Uterus (tissue), 2 donors: ENCODE measurements at regions not wholly inside any gene's neighbourhood (a gene's known extent, or its start where the extent isn't known, plus 50 kb on each side); places are given as distances from the start of the nearest gene placed in this dataset.

Experiments
- POLR2A ChIP-seq, 2 donors: fragments of 450-650 bp; IDR thresholded peaks; one replicate each; pipeline ENCODE4 v1.6.1; 2016; ENCODE audit warnings: antibody characterized with exemption in 2 of 2, mild to moderate bottlenecking in 1 of 2, moderate library complexity in 1 of 2
- TF ChIP-seq, protein P1 (sequence below), 4 experiments: fragments of 200-600 bp in 2 of 4; fragments of 450-650 bp in 2 of 4; sonication (generic) in 2 of 4; IDR thresholded peaks; one replicate each; pipeline ENCODE4 v1.5.1; 2016 to 2019; ENCODE audit warnings: antibody characterized with exemption in 4 of 4, mild to moderate bottlenecking in 2 of 4, moderate library complexity in 1 of 4

- TF ChIP-seq POLR2A (IDR thresholded peaks at IDR 0.05) = no peak
- TF ChIP-seq, protein P1, sequence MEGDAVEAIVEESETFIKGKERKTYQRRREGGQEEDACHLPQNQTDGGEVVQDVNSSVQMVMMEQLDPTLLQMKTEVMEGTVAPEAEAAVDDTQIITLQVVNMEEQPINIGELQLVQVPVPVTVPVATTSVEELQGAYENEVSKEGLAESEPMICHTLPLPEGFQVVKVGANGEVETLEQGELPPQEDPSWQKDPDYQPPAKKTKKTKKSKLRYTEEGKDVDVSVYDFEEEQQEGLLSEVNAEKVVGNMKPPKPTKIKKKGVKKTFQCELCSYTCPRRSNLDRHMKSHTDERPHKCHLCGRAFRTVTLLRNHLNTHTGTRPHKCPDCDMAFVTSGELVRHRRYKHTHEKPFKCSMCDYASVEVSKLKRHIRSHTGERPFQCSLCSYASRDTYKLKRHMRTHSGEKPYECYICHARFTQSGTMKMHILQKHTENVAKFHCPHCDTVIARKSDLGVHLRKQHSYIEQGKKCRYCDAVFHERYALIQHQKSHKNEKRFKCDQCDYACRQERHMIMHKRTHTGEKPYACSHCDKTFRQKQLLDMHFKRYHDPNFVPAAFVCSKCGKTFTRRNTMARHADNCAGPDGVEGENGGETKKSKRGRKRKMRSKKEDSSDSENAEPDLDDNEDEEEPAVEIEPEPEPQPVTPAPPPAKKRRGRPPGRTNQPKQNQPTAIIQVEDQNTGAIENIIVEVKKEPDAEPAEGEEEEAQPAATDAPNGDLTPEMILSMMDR (IDR thresholded peaks at IDR 0.05) = no peak
Observed at GRCh38 chr14:31933716-31934115, 143.4 kb upstream of the ARHGAP5 start.
